OCI-LY1 (cell line): ENCODE measurements at regions not wholly inside any gene's neighbourhood (a gene's known extent, or its start where the extent isn't known, plus 50 kb on each side); places are given as distances from the start of the nearest gene placed in this dataset.

Experiments
- H2AFZ ChIP-seq: fragments of 200-600 bp; sonication (generic), shearing (Covaris generic); 2 replicates; pipeline ENCODE4 v1.6.0; 2014; ENCODE audit warnings: antibody characterized with exemption, mild to moderate bottlenecking, low read length
- H3F3A ChIP-seq: fragments of 200-600 bp; sonication (generic), shearing (Covaris generic); 2 replicates; pipeline ENCODE4 v1.6.0; 2014; ENCODE audit warnings: mild to moderate bottlenecking, antibody characterized with exemption, low read length, moderate library complexity; ENCODE audit not compliant: insufficient read depth
- H3K27ac ChIP-seq: fragments of 200-600 bp; sonication (generic); 2 replicates; pipeline ENCODE4 v1.5.1; 2014; ENCODE audit warnings: low read length, mixed run types, mild to moderate bottlenecking, low read depth; ENCODE audit not compliant: poor library complexity, severe bottlenecking
- H3K27me3 ChIP-seq: fragments of 200-600 bp; sonication (generic); 2 replicates; pipeline ENCODE4 v1.6.0; 2014; ENCODE audit warnings: antibody characterized with exemption, mild to moderate bottlenecking, low read length, moderate library complexity; ENCODE audit not compliant: insufficient read depth
- H3K36me3 ChIP-seq: fragments of 200-600 bp; sonication (generic); 2 replicates; pipeline ENCODE4 v1.6.1; 2014; ENCODE audit warnings: mild to moderate bottlenecking, antibody characterized with exemption, low read length, moderate library complexity, mixed read lengths; ENCODE audit not compliant: insufficient read depth
- H3K4me1 ChIP-seq: fragments of 200-600 bp; sonication (generic); 2 replicates; pipeline ENCODE4 v1.5.1; 2014; ENCODE audit warnings: mild to moderate bottlenecking, low read length, moderate library complexity; ENCODE audit not compliant: insufficient read depth, severe bottlenecking
- H3K4me2 ChIP-seq: fragments of 200-600 bp; sonication (generic), shearing (Covaris generic); 2 replicates; pipeline ENCODE4 v1.6.1; 2014; ENCODE audit warnings: low read length
- H3K4me3 ChIP-seq: fragments of 200-600 bp; sonication (generic); 2 replicates; pipeline ENCODE4 v1.5.1; 2014; ENCODE audit warnings: low read length, low read depth, mild to moderate bottlenecking, mixed read lengths; ENCODE audit not compliant: poor library complexity, severe bottlenecking
- H3K79me2 ChIP-seq: fragments of 200-600 bp; shearing (Covaris generic); 2 replicates; pipeline ENCODE4 v1.6.1; 2016; ENCODE audit warnings: mixed run types, low read length, mixed read lengths; ENCODE audit not compliant: insufficient read depth
- H3K9ac ChIP-seq: fragments of 200-600 bp; sonication (generic), shearing (Covaris generic); 2 replicates; pipeline ENCODE4 v1.6.1; 2014; ENCODE audit warnings: mild to moderate bottlenecking, low read length, mixed read lengths
- H3K9me2 ChIP-seq: fragments of 200-600 bp; sonication (generic), shearing (Covaris generic); 2 replicates; pipeline ENCODE4 v1.6.1; 2014; ENCODE audit warnings: low read depth, mild to moderate bottlenecking, low read length, mixed read lengths
- H3K9me3 ChIP-seq: fragments of 200-600 bp; shearing (Covaris generic); 2 replicates; pipeline ENCODE4 v1.6.1; 2014; ENCODE audit warnings: low read length, mixed read lengths
- H4K20me1 ChIP-seq: fragments of 200-600 bp; sonication (generic), shearing (Covaris generic); 2 replicates; pipeline ENCODE4 v1.6.0; 2016; ENCODE audit warnings: mild to moderate bottlenecking, low read length; ENCODE audit not compliant: insufficient read depth
- CTCF ChIP-seq: fragments of 200-600 bp; sonication (generic), shearing (Covaris generic); IDR thresholded peaks from 2 replicates; pipeline ENCODE4 v1.5.1; 2017; ENCODE audit warnings: mild to moderate bottlenecking, antibody characterized with exemption, low read length, moderate library complexity, mixed read lengths
- EZH2 ChIP-seq: fragments of 200-600 bp; sonication (generic), shearing (Covaris generic); IDR thresholded peaks from 2 replicates; pipeline ENCODE4 v1.8.0; 2017; ENCODE audit warnings: borderline replicate concordance, mixed run types, mild to moderate bottlenecking, antibody characterized with exemption, low read length, moderate library complexity, mixed read lengths

- Histone ChIP-seq H3F3A (no peaks in the 10 kb centered on the region), H3K9me2 (no peaks in the 10 kb centered on the region), H3K4me1 (no peaks in the 10 kb centered on the region), H2AFZ (no peak overlapping the region), H3K27me3 (no peaks in the 10 kb centered on the region), H3K9ac (no peak overlapping the region), H3K9me3 (no peaks in the 10 kb centered on the region), H3K27ac (no peak overlapping the region), H3K79me2 (no peaks in the 10 kb centered on the region), H3K4me2 (no peak overlapping the region), H3K4me3 (no peak overlapping the region), H3K36me3 (no peaks in the 10 kb centered on the region), H4K20me1 (no peaks in the 10 kb centered on the region)
- TF ChIP-seq CTCF, result no peak
- TF ChIP-seq EZH2, result no peak
Measured at GRCh38 chr14:46051796-46052195, 599.8 kb downstream of the RPL10L start.

- no peaks in the 10 kb centered on the region for H3K4me1 ChIP-seq
- no peaks in the 10 kb centered on the region for H4K20me1 ChIP-seq
- TF ChIP-seq EZH2 (no peak), CTCF (peak; percentile 60)
- H3K79me2 ChIP-seq, result no peaks in the 10 kb centered on the region
- H3K9me3 ChIP-seq, result no peaks in the 10 kb centered on the region
- no peaks in the 10 kb centered on the region for H3K36me3 ChIP-seq
- no peak overlapping the region for H3K4me2 ChIP-seq
- no peaks in the 10 kb centered on the region for H3F3A ChIP-seq
- H3K9ac ChIP-seq, result no peak overlapping the region
- no peaks in the 10 kb centered on the region for H3K9me2 ChIP-seq
- no peaks in the 10 kb centered on the region for H3K27me3 ChIP-seq
- no peak overlapping the region for H3K4me3 ChIP-seq
- H2AFZ ChIP-seq, result no peak overlapping the region
- no peak overlapping the region for H3K27ac ChIP-seq
Measured at GRCh38 chr14:46048127-46048526, 603.5 kb downstream of the RPL10L start.

- no peaks in the 10 kb centered on the region for H3K36me3 ChIP-seq
- H3K27me3 ChIP-seq, result no peaks in the 10 kb centered on the region
- H3K4me2 ChIP-seq, result no peak overlapping the region
- no peaks in the 10 kb centered on the region for H3K4me1 ChIP-seq
- no peaks in the 10 kb centered on the region for H3K9me3 ChIP-seq
- H3F3A ChIP-seq, result no peaks in the 10 kb centered on the region
- H4K20me1 ChIP-seq, result no peaks in the 10 kb centered on the region
- H2AFZ ChIP-seq, result no peak overlapping the region
- no peak for TF ChIP-seq CTCF
- TF ChIP-seq EZH2, result no peak
- no peak overlapping the region for H3K4me3 ChIP-seq
- H3K9me2 ChIP-seq, result no peaks in the 10 kb centered on the region
- H3K9ac ChIP-seq, result no peak overlapping the region
- H3K79me2 ChIP-seq, result no peaks in the 10 kb centered on the region
- H3K27ac ChIP-seq, result no peak overlapping the region
Measured at GRCh38 chr14:46036099-46036498, 615.5 kb downstream of the RPL10L start.
